Stimulated activated CD8-positive, alpha-beta memory T cell treated with anti-CD3 and anti-CD28 coated beads, Interleukin-4, amount 100 ng/mL, for 1 hour (primary cell): ENCODE measurements at regions not wholly inside any gene's neighbourhood (a gene's known extent, or its start where the extent isn't known, plus 50 kb on each side); places are given as distances from the start of the nearest gene placed in this dataset.

Experiments used
- DNase-seq, 2 donors: peaks; one replicate each; pipeline ENCODE4 v3.0.0-alpha.2; 2020; ENCODE audit warnings: low read depth in 2 of 2, low spot score in 1 of 2

DNA sequence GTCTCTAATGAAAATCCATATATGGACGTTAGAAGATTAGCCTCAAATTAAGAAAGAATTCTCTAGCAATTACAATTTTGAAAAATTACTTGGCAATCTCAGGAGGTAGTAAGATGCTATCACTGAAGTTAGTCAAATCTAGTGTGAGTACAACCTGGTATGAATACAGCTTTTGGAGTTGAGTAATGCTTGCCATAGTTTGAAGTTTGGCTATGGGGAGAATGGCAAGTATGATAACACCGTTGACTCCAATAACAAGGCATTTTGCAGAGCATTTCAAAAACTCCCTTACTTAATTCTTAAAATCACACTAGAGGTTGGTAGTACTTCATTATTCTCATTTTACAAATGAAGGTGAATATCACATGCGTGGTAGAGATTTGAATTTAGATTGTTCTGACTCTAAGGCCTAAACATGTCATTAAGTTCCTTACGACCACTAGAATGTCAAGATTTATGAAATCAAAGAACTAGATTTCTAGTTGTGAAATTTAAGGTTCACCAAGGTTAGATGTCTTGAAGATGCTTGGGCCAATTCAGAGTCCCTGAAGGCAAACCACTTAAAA is 355.4 kb downstream of the ETS1 start:
- no peak for DNase-seq

DNA sequence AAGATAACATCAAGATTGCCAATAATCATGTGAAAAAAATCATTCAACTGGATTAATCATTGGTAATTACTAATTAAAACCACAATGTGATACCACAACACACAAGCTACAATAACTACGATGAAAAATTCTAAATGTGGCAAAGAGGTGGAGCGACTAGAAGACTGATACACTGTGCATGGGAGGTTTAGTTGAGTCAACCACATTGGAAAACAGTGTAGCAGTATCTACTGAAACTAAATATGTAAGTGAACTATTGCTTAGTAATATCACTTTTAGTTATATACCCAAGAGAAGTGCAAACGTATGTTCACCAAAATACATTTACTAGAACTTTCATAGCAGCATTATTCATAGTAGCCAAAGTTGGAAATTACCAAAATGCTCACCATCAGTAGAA is 359.9 kb downstream of the ETS1 start:
- DNase-seq: no peak

DNA sequence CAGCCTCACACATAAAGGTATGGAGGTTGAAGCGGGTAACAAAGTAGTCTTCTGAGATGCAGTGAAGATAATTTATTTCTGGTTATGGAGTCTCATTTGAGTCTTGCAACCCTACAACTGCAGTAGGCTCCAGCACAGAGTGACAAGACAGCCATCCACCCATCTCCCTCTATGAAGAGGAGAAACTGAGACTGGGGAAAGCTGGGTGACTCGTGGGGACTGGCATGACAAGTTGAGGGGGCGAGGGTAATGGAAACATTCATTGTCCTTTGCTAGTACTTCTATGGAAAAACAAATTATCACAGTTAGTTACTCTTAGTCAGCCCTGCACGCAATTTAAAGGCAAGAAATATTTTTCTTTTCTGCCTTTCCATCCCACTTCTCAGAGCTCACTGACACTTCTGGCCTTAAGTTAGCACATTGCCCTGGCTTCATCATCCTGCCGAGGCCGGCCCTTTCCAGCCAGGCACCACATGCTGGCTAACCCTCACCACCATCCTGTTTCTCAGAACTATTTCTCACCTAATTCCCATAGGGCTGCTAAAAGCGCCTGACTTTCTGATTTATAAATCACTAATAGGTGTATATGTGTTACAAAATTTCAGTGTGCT is 361.1 kb downstream of the ETS1 start:
- DNase-seq: no peak

DNA sequence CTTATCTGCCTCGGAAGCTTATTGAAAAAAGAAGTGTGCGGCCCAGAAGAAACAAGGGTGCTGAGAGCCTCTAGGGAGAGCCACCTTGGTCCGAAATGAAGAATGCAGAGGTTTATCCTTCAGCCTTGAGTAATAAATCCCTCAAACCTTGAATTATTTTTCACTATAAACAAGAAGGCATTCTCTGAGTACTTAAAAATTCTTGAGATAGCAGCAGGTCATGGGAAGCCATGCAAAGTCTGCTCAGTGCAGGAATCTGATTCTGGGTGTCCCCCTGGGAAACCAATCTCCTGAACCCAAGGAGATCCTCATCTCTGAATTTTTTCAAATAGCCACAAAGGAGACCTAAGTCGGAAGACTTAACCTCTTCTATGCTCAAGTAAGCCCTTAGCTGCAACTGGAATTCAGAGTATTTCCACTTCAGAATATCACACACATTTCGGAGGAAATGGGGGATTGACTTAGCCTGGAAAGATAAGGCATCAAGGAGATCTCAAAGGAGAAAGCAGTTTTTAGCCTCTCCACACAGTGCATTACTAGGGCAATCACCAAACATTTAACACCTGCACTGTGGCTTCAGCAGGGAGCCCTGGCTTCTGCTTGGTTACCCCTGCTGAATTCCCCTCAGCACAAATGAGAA is 365.0 kb downstream of the ETS1 start:
- DNase-seq: no peak

DNA sequence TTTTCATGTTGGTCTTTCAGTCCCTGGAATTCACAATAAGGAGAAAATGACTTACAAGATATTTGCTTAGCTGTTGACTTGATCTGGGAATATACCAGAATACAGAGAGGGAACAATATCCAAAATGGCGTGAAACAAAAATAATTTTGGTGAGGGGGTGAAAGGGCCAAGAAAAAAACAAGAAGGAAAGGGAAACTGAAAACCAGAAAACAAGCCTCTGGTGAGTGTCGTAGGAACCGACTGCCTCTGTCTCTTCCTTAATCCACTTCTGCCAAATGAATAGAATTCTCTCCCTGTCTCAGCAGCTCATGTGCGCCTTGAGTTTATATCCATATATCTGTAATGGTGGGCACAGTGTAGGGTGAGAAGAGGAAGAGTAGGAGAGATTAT is 367.6 kb downstream of the ETS1 start:
- no peak for DNase-seq

DNA sequence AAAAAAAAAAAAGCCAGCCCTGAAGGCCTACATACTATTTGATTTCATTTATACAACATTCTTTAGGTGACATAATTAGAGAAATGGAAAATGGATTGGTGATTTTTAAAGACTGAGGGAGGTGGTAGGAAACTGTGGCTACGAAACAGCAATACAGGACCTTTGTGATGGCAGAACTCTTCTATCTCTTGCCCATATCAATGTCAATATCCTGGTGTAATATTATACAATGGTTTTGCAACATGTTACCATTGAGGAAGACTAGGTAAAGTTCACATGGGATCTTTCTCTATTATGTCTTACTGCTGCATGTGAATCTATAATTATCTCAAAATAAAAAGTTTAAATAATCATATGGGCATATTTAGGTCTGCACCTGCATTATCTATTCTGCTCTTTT is 371.2 kb downstream of the ETS1 start:
- DNase-seq: no peak

DNA sequence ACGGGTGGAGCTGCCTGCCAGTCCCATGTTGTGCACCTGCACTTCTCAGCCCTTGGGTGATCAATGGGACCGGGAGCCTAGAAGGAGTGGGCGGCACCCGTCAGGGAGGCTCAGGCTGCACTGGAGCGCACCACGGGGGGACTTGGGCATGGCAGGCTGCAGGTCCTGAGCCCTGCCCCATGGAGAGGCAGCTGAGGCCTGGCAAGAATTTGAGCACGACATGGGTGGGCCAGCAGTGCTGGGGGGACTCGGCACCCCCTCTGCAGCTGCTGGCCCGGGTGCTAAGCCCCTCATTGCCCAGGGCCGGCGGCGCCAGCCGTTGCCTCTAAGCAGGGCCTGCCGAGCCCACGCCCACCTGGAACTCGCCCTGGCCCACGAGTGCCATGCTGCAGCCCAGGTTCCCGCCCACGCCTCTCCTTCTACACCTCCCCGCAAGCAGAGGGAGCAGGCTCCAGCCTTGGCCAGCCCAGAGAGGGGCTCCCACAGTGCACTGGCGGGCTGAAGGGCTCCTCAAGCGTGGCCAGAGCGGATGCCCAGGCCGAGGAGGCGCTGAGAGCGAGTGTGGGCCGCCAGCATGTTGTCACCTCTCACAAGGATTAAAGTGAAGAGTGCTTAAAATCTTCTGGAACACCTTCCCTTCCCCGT is 372.0 kb downstream of the ETS1 start:
- DNase-seq: no peak

DNA sequence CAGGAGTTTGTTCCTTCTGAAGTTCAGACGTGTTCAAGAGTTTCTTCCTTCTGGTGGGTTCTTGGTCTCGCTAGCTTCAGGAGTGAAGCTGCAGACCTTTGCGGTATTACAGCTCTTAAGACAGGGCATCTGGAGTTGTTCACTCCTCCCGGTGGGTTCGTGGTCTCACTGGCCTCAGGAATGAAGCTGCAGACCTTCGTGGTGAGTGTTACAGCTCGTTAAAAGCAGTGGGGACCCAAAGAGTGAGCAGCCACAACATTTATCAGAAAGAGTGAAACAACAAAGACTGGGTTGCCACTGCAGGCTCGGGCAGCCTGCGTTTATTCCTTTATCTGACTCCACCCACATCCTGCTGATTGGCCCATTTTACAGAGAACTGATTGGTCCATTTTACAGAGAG is 373.1 kb downstream of the ETS1 start:
- no peak for DNase-seq

DNA sequence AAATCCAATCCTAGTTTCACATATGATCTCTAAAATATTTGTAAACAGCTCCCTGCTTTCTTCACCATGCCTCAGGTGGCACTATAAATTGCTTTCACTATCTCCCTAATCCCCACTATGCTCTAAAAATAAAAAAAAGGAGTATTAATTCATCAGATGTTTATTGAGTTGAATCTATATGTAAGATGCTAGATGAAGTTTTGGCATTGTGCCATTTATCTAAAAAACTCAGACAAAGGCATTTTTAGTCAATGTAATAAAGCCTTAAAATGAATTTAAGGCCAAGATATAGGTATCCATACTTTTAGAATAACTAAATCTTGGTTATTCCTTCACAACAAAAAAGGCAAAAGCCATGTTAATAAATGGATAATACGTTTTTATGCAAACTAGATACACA is 373.9 kb downstream of the ETS1 start:
- no peak for DNase-seq

DNA sequence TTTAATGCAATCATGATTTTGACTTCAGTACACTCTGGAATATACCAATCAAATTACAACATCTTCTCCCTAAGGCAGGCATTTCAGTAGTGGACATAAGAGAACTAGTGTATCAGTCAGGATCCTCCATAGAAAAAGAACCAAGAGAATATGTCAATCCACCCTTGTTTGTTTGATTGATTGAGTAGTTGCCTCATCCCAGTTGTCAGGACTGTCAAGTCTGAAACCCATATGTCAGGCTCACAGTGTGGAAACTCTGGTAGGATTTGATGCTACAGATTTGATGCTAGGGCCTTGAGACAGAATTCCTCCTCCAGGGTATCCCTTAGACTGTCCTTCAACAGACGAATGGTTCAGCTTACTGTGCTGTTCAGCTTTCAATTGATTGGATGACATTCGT is 375.0 kb downstream of the ETS1 start:
- no peak for DNase-seq

DNA sequence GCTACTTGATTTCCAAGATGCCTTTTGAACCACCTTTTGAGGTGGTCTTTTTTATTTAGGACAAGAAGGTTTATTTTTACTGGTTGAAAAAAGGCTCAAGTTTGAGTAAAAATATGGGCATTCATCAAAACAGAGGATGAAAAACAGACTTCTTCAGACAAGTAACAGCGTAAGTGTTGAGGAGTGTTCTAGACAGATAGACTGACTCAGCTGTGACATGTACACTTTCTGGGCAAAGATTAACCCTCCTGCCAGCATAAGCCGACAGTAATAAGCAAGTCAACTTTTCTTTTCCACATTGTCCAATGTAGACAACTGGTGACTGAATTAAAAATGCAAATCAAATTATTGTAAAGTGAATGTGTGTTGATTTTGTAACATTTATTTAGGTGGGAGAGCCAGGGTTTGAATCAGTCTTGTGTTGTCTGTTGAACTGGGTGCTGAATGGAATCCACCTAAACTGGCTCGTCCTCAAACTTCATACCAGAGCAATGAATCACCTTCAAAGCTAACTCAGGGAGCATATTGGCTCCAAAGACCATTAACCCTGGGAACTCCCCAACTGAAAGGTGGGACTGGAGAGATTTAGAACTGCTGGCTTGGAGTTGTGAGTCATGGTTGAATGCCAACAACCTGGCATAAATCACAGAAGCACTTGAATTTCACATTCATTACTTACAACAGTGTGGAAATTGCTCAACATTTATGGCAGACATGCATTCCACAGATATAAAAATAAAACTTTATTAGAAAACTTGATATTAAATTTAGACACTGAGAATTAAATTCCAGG is 377.0 kb downstream of the ETS1 start:
- DNase-seq: no peak

DNA sequence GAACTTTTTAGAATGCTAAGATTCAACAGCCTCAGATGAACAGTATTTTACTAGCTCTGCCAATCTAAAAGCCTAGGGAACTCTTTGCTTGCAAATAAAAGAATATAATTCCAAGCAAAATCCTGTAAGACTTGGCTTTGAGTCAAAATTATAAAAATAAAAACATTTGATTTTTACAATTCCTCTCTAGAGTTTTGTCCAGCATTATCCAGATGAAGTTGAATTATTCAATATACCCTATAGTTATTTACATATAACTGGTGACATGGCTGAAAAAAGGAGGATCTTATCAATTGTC is 378.3 kb downstream of the ETS1 start:
- DNase-seq: no peak

DNA sequence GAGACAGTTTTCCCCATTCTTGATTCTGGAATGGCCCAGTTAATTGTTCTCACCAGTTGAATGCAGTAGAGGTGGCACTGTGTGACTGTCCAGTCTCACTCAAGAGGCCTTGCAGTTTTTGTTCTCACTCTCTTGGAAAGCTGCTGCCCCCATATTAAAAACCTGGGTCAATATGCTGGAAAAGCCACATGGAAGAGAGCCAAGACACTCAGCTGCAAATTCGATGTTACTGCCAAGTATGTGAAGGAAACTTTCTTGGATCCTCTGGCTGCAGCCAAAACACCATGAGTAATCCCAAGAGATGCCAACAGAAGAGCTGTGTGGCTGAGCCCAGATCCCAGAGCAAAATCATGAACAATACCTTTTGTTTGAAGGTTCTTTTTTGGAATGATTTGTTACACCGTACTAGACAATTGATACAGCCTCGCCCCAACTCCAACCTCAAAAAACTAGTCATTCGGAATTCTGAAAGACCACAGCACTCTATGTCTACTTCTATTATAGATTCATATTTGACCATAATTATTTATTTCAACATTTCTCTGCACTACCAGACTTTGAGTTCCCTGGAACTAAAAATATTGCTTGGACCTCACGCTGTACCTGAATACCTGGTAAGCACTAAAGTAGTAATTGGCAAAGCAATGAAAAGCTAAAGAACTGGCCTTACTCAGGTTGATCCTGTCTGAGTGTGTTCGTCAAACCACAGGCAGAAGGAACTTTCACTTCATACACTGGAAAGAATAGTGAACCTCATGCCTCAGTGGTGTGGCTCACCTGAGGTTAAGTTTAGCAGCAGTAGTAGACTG is 378.8 kb downstream of the ETS1 start:
- no peak for DNase-seq

DNA sequence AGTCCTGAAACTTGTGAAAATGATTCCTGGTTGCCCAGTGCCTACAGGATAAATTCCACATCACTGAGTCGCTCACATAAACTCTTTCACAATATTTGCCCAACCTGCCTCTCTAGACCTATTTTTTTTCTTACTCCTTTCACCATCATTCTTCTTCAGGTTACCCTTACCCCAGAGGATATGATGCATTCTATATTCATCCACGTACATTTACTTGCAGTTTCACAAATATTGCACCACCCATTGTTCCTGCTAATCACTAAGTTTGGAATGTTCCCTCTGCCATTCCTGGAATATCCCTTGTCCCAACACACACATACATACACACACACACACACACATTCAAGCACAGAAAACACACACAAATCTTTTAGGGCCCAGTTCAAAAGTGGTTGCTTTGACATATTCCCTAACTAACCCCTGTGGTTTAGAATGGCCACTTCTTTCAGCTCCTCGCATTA is 379.5 kb downstream of the ETS1 start:
- DNase-seq: no peak

DNA sequence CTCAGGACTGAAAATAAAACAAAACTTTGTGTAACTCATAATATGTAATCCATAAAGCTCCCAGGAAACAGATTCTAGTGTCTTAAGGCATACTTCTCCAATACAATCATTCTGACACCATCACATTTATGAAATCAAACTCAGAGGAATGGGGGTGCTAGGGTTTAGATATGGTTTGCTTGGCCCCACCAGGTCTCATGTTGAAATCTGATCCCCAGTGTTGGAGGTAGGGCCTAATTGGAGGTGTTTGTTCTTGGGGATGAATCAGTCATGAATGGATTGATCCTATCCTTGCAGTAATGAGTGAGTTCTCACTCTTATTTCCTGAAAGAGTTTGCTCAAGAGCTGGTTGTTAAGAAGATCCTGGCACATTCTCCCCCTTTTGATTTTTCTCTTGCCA is 380.9 kb downstream of the ETS1 start:
- DNase-seq: no peak

DNA sequence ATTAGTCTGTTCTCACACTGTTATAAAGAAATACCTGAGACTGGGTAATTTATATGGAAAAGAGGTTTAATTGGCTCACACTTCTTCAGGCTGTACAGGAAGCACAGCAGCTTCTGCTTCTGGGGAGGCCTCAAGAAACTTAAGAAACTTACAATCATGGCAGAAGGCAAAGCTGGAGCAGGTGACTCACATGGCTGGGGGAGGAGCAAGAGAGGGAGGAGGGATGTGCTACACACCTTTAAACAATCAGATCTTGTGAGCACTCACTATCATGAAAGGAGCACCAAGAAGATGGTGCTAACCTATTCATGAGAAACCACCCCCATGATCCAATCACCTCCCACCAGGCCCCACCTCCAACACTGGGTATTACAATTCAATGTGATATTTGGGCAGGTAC is 381.6 kb downstream of the ETS1 start:
- DNase-seq: no peak

DNA sequence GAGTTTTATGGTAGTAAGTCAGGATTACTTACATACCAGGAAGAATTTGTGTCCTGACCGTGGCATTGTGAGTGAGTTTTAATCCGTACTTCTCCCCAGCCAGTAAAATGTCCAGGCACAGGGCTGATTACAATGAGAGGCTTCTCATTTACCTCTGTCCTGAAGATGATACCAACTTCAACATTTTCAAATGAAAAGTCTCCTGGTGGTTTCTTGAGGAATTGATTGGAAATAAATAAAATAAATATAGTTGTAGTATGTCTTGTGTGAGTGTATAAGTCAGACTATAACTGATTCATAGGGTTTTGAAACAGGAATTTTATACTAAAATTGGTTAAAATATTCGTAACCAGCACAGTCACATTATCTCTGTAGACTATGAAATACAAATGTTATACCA is 382.5 kb downstream of the ETS1 start:
- DNase-seq: no peak

DNA sequence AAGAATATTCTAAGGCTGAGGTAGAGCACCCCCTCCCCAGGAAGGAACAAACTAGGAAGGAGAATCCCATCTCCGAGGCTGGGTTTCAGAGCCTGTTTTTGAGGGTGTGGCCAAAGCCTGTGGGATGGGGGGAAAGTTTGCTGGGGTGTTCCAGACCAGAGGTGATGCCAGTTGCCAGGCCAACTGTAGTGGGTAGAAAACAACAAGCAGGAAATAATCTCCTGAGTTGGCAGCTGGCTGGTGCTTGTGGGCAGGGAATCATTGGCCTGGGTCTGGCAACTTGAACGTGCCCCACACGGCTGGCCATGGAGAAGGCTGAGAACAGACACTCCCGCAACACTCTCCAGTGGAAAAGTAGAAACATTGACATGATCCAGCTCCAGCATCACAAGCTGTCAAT is 385.6 kb downstream of the ETS1 start:
- no peak for DNase-seq

DNA sequence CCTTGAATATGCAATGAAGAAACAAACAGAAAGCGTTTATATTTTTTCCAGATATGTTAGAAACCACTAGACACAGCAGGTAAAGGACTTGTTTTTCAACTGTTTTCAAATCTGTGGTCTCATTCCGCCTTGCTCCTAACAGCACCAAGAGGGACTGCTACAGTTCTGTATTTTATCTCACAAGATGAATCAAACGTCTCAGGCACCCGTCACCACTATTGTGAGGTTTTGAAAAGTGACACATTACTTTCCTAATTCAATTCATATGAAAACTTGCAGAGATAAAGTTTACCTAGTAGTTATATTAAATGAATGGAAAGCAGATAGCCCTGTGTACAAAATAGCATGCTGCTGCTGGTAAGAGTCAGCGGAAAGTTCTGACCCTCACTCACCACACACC is 386.3 kb downstream of the ETS1 start:
- DNase-seq: no peak

DNA sequence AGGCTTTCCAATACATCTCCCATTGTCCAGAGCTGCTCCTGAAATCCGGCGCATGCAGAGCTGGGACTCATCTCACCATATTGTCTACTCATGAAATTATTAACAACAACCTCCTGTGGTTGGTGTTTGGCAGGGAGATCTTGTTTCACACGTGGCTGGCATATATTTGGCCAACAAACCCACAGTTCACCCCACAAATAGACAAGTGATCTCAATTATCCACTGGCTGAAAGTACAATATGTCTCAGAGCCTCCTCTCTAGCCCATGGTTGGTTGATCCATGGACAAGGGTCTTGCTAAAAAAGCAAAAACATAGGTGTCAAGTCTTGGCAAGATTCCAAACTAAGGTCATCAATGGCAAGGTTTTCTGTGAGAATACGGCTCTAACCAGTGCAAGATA is 386.9 kb downstream of the ETS1 start:
- DNase-seq: no peak

DNA sequence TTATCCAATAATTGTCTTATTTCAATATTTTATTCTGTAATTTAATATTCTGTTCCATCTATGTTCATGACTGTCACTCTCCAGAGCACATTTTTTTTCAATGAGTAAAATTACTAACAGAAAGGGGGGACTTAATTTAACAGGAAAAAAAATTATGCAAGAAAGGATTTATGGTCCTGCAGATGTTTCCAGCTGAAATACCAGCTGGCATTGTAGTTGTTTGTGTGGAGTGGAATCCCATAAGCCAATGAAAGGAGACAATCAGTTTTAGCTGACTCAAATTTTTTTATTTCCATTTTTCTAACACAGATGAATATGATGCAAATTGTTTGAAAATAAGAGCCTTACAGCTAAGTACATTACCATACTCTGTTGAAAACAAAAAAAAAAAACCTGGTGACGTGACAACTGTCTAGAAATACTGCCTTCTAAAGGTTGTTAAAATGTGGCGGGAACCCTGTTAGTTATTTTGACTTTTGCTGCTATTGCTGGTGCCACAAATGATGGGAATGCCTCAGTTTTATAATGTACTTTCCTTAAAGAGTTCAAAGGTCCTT is 389.1 kb downstream of the ETS1 start:
- no peak for DNase-seq
